NCI-H1105 (cell line): ENCODE measurements at regions not wholly inside any gene's neighbourhood (a gene's known extent, or its start where the extent isn't known, plus 50 kb on each side); places are given as distances from the start of the nearest gene placed in this dataset.

Source experiments
- DNase-seq: peaks from one replicate; lab custom pipeline; 2025; lab: John Stamatoyannopoulos, UW

DNA sequence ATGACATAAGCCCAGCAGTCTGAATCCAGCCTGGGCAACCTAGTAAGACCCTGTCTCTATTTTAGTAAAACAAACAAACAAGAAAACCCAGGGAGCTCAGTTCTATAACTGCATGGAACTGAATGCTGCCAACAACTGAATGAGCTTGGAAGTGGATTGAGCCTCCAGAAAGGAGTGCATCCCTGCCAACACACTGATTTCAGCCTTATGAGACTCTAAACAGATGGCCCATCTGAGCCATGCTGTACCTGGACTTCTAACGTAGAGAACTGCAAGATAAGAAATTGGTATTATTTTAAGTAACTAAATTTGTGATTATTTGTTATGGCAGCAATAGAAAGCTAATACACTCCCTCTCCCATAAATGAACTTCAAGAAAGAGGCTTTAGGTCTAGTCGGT, 150.4 kb upstream of the RAI14 start:
- no peak for DNase-seq

DNA sequence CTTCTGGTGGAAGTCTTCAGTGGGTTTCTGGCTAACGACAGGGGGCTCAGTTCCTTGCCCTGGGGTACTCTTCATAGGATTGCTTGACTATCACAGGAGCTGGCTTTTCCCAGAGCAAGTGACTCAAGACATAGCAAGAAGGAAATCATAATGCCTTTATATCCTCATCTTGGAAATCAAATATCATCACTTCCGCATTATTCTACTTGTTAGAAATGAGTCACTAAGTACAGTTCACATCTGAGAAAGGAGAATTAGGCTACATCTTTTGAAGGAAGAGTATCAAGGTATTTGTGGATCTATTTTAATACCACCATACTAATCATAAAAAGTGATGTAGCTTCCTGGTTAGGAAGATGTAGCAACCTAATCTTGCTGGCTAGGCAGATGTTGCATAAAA, 148.2 kb upstream of the RAI14 start:
- DNase-seq, result no peak

DNA sequence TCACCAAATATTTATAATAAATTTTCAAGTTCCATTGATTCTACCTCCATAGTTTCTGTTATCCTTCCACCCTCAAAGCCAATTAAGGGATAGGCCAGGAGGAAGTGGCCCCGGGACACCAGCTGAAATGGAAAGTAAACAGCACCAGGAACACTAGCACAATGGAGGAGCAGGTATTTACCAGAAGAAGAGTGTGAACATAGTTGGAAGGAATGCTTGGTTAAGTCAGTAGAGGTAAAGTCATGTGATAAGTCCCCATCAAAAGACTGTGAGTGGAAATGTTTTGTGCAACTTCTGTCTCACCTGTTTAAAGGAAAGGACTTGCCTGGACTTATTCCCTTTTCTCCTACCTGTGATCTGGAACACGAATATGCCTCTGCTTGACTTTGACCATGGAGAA, 146.7 kb upstream of the RAI14 start:
- no peak for DNase-seq

DNA sequence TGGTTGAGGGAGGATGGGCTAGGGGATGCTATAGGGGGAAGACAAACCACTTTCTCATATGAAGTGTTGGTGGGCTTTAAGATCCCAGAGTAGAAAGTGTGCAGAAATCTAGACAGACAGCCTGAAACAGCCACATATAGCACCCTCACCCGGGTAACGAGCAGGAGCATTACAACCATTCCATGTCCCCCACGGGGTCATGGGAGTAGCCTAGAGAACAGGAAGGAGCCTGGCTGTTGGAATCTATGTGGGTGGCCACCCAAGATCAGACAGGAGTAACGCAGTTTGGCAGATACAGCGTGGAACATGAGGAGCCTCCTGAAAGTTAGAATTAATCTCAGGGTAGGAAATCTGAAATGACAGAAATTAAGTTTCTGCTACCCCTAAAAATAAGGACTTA, 146.1 kb upstream of the RAI14 start:
- DNase-seq, result no peak

DNA sequence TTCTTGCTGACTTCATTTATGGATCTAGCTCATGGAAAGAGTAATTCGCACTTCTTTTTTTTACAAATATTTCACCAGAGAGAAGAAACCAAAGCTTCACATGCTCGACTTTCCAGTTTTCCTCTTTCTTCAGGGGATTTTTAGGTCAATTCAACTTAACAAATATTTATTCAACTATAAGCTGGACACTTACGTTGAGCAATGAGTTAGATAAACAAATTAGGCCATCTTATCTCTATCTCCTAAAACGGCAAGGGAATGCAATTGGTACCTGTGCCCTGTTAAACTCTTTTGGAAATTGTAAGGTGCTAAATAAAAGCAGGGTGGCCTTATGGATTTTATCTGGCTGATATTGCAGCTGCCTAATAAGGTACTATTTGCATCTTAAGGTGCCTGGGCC, 145.1 kb upstream of the RAI14 start:
- no peak for DNase-seq

DNA sequence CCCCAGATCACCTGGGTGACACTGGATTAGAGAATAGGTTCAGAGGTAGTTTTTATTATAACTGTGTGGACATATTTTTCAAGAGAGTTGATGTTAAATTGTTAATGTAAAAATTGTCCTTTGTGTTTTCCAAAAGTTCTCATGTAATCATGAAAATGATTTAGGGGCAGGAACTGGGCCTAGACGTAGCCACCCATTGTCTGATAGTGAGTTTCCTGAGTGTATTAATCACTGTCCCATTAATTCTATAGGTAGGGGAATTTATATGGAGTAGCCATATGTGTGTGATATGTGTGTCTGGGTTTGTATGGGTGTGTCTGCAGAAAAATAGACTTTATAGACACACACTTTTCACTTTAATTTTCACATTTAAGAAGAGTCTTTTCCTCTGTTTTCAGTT, 144.6 kb upstream of the RAI14 start:
- DNase-seq, result no peak

DNA sequence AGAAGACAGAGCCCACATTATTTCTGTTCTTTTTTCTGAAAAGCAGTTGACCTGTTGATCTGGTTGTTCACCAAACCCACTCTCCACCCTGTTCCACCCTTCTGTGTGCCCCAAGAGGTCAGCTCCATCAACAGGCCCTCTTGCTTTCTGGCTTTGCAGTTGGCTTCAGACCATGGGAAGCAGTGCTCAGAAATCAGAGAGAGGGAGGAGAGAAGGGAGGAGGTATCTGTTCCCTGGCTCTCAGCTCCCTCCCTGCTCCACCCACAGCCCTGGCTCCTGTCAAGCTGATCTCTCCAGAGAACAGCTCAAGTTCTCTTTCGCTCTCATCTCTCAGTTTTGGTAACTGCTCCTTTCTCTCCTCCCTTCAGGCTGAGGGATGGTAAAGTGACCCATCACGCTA, 144.2 kb upstream of the RAI14 start:
- no peak for DNase-seq

DNA sequence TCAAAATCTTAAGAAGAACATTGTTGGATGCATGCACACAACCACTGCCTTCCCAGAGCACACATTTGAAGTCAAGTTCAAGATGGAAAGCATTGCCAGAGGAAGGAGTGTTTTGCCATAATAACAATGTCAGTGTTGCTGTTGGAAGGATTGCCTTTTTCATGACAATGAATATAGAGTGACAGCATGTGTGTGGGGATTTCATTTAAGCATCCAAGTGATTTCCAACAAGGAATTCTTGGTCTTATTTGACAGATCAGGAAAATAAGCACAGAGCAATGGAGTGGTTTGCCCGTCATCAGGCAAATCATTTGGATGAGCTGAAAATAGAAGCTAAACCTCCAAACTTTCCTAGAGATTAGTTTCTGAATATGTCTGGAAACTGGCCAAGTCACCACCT, 140.0 kb upstream of the RAI14 start:
- no peak for DNase-seq

DNA sequence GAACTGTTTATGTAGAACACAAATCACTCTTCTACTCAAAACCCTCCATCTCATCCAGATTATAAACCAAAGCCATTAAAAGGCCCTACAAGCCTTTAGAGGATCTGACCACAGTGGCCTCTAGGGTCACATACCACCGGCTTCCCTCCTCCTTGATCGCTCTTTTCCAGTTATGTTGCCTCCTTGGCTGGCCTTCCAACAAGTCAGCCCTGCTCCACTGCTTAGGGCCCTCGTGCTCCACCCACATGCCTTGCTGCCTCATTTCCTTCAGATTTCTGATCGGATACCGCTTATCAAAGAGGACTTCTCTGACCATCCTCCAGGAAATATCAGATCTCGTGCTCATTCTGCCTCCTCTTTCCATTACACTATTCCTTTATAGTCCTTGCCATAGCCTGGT, 139.4 kb upstream of the RAI14 start:
- no peak for DNase-seq

DNA sequence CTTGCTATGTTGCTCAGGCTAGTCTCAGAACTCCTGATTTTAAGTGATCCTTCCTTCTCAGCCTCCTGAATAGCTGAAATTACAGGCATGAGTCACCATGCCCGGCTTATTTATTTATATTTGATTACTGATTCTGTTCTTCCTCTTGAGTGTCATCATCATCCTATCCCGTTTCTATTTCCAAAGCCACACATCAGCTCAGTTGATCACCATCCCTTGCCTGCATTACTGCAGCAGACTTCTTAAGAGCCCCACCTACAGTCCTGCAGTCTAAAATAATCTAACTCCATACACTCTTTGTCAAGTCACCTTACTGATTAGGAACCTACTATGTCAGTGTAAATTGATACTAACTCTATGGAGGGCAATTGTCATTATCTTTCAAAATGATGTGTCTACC, 138.9 kb upstream of the RAI14 start:
- DNase-seq, result no peak

DNA sequence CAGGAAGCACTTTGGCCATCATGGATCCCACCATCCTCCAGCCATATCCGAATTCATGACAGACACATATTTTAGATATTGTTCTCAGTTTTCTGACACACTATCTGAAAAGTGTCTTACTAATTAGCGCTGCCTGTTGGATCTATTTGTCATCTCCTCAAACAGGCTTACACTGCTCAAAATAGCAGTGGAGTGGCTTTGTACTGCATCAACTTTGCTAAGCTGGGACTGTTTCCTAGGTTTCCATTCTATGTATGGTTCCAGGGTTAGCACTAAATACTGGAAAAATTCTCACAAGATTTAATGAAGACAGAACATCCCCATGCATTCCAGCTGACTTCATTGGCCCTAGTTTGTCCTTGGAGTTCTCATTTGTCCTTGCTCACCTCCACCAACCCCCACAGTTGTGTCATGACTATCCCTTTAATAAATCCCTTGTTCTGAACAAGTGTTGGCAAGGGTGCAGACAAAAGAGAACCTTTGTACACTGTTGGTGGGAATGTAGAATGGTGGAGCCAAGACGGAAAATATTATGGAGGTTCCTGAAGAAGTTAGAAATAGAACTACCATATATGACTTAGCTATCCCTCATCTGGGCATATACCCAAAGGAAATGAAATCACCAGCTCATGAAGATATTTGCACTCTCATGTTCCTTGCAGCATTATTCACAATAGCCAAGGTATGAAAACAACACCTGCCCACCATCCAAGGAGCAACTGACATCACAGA, 136.5 kb upstream of the RAI14 start:
- DNase-seq, result no peak

DNA sequence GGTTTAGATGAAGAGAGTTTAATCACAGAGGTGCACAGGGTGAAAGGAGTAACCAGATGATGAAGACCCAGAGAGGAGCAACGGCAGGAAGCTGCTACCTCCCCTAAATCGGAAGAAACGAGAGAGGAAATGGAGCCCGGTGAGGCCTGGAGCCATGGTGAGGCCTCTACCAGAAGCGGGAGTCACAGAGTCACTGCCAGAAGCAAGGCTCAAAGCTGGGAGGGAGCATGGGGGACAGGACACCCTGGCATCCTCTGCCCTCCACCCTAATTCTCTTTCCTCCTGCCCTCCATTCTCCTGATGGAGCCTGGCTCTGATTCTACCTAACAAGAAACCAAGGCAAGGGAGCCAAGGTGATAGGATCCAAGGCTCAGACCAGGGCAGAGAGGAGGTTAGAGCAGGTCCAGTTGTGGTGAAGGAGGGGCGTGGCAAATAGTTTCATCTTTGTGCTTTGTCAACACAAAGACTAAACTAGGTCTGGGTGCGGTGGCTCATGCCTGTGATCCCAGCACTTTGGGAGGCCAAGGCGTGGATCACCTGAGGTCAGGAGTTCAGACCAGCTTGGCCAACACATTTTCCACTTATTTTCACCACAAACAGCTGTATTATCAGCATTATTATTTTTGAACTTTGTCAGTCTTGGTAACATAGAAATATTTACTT, 134.4 kb upstream of the RAI14 start:
- no peak for DNase-seq

DNA sequence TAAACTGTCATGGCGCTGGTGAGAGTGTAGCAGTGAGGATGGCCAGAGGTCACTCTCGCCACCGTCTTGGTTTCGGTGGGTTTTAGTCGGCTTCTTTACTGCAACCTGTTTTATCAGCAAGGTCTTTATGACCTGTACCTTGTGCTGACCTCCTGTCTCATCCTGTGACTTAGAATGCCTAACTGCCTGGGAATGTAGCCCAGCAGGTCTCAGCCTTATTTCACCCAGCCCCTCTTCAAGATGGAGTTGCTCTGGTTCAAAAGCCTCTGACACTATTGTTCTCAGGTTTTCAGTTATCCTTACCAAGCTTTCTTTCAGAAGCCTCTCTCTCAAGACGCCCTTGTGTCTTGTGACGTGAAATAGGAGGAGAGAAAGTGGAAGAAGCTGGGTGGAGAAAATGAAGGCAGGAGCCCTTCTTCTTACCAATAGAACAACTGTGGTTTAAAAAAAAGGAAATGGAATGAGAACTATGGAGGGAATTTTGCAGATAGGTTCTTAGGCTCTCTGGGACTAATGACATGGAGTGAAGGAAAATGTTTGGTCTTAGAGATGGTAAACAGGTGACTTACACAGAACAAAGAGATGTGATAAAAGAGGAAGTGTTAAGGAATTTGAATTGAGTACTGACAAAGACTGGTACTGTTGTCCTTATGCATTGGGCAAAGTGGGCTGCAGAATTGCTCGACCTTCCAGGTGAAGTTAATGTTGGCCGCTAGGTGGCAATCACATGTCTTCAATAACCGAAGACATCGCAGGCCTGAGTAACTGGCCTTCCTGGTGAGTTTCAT, 133.3 kb upstream of the RAI14 start:
- DNase-seq, result peak; percentile 46

DNA sequence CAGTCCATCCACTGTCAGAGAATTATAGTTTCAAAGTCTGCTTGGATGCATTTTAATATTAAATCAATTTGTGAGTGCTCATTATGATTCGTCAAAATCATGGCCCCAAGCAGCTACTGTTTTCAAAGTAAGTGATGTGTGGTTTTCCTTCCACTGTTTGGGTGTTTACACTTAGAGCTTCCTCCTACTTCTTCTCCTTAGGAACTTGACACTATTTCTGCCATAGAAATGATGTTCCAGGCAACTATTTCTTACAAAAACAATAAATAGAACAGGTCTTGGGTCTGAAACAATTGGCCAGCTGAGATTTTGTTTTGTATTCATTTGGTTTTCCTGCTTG, 132.8 kb upstream of the RAI14 start:
- DNase-seq, result no peak

DNA sequence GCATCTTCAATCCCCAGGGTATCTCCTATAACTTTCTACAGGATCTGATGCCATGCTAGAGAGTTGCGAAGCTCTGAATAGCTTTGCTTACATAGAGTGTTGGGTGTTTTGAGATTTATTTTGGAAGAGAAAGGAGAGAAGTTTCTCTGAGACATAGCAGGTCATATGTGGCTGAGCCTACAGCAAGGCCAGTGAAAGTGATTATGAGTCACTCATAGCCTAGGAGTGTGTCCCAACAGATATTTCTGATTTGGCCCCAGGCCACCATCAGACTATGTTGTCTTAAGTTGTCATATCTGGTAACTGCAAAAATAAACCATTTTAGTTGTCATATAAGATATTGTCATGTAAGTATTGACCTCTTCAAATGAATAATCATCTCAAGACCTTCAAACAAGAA, 132.0 kb upstream of the RAI14 start:
- DNase-seq, result no peak

DNA sequence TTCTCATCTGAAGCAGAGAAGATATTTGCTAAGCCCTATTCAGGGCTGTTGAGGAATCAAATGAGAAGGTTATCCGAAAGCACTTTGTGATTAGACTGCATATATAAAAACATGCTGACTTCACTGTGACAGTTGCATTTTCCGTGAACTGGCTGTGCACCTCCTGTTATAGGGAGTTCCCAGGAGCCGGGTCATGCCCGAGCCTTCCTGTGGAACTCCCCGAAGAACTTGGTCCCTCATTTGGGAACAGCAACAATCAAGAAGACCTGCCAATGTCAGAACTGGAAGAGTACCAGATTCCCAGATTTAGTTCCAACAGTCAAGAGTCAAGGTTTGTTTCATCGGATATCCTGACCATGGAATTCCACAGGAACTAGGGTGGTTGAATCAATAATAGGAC, 130.4 kb upstream of the RAI14 start:
- no peak for DNase-seq

DNA sequence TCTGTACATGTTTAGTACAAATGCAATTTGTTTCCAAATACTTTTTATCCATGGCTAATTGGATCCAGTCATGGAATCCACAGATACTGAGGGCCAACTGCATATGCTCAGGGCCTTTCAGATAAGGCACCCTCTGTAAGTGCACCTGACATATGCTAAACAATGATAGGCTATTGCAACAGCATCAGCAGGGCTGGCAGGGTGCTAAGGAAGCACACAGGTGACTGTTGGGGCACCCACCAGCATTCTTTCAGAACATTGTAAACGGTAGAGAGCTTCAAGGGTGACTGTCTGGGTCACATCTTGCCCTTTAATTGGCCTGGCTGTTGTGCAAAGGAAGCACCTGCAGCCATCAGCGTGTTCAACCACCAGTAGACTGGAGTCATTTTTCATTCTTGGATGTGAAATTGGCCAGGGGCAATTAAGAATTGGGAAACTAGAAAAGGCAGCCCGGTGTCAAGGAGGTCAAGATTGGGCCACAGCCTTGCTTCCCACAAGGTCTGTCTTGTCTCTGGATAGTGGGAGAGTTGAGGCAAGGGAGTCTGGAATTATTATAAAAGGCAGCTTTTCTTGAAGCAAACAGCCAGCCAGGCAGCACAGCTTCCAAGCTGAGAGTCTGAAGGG, 129.3 kb upstream of the RAI14 start:
- DNase-seq, result no peak

DNA sequence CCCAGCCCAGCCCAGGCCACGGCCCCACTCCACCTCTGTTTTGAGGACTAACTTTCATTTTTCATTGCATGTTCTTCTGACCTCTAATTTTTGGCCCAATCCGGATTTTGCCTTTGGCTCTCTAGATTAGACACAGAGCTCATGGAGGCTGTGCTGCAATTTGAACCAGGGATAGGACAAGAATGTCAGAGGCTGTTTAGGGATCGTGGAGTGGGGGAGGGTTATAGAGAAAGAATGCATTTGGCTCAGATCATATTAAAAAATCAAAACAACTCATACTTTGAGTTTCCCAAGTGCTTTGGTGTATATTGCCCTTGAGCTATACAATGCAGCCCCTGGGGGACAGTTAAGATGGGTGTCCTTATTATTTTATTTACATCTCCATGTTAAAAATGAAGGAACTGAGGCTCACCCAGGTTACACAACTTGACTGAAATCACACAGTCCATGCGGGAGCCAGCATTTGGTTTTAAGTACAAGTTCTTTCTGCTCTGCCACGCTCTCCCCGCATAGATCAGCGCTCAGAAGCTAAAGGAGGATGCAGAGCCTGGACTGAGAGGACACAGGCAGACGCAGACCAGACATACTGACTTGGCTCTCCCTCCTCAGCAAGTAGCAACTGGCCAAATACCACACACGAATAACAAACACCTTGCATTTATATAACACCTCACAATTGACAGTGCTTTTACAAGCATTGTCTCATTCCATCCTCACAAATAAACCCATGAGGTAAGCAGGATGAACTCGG, 126.4 kb upstream of the RAI14 start:
- no peak for DNase-seq

DNA sequence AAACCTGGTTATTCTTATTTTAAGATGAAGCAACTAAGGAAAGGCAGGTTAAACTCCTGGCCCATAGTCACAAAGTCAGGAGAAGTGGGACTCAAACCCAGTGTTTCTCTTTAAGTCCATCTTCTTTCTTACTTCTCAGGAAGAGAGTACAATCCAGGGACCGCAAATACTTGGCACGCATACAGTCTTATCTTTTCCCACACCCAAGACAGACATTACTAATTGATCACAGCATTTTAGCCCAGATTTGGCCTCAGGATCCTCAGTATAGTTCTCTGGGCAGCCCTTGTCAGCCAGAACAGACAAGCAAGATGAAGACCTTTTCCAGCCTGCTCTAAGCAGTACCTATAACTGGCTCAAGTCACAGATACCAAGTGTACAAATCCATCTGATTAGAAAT, 125.5 kb upstream of the RAI14 start:
- DNase-seq, result no peak

DNA sequence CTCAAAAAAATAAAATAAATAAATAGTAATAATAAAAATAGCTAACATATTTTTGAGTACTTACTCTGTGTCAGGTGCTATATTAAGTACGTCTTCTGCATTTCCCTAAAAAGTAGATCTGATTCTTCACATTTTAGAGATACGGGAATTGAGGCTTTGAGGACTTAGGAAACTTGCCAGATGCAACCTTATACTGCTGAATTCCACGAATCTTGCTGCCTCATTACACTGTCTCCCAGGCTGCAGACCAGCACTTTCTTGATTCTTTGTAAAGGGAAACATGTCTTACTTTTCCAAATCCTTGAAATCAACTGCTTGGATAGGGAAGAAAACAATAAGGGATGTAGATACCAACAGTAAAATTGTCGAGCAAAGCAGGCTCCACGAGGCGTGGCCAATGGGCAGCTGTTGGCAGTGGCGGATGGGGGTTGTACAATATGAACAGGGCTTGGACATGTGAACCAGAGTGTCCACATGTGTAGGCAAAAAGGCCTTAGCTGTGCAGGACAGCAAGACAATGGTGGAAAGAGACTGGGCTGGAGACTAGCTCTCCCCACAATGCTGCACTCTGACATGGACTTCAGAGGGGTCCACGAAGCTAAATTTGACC, 124.3 kb upstream of the RAI14 start:
- no peak for DNase-seq

DNA sequence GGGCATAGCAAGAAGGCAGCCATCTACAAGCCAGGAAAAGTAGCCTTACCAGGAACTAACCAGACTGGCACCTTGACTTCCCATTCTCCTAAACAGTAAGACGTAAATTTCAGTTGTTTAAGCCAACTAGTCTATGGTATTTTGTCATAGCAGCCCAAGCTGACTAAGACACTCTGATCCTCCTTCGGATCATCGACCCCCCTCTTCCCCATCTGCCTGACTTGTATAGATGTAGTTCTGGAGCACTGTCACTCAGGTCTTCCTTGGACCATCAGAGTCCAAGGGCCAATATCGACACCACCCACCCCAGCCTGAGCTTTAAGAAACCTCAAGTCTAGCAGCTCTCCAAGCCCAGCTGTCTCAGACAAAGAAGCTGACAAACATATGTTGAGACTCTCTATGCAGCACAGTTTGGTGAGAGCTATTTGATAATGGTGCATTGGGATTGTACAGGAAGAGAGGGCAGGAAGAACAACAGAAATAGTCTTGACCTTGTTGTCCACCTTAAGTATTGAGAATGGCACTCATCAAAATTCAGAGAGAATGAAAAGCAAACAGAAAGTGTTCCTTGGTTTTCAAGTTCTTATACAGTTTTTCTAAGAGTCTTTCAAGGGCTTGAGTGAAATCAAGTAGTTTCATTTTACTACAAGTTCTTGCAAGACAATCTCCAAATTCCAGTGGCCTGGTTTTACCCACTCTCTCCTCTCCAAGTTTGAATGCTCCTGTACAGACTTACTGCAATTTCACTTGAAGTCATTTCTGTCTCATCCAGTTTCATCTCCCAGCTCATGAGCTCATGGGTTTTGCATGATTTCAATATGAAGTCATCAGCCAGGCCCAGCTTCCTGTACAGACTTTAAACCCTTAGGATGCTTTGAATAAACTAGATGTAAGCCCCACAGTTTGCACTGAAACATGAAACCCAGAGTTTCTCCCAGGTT, 122.3 kb upstream of the RAI14 start:
- DNase-seq, result no peak
